ENCODE measurements at regions not wholly inside any gene's neighbourhood (a gene's known extent, or its start where the extent isn't known, plus 50 kb on each side); places are given as distances from the start of the nearest gene placed in this dataset.
A peak's percentile ranks its signal among the peaks of the same experiment; 100 is the strongest.

DNA sequence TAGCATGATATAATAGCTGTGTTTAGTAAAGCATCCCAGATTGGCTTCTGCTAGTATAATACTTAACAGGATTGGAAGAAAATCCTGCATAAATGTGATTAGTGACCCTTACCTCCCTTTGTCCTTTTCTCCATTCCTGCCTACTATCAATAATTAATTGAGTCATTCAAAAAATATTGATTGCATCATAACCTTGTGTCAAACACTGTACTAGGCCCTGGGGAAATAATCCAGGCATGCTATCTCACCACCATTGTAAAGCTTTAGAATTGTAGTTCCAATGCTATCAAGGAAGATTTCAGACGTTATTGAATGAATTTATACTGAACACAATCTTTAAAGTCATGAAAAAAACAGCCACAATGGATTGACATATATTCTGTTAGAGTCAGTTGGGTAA is 378.6 kb upstream of the DDHD1 start:
- Histone ChIP-seq H3K4me1 (replicated peaks in 1 of 2; ENCODE audit: control insufficient read depth in 2 of 2, insufficient read depth in 2 of 2, low read length in 2 of 2) (no peaks in the 10 kb centered on the region), H3K27me3 (ENCODE audit: control insufficient read depth in 2 of 2, insufficient read depth in 2 of 2, low read length in 2 of 2) (no peaks in the 10 kb centered on the region), H3K9me3 (replicated peaks; ENCODE audit: control insufficient read depth, insufficient read depth, low read depth, low read length) (no peaks in the 10 kb centered on the region), H4K20me1 (replicated peaks; ENCODE audit: control insufficient read depth, insufficient read depth, low read length) (no peaks in the 10 kb centered on the region), H3K79me2 (ENCODE audit: control insufficient read depth, insufficient read depth, low read length) (no peaks in the 10 kb centered on the region), H3K9me1 (ENCODE audit: control insufficient read depth, insufficient read depth, low read length) (no peaks in the 10 kb centered on the region), H3K27ac (ENCODE audit: extremely low read depth, low read depth, low read length) (no peak overlapping the region), H3K9ac (ENCODE audit: insufficient read depth in 1 of 2, low read depth in 2 of 2, low read length in 2 of 2) (no peak overlapping the region), H3K4me3 (no peak overlapping the region), H2AFZ (ENCODE audit: low read depth, low read length) (no peak overlapping the region), H3K36me3 (ENCODE audit: control insufficient read depth, insufficient read depth, low read length) (no peaks in the 10 kb centered on the region), H3K4me2 (ENCODE audit: insufficient read depth, low read length) (no peak overlapping the region)
- POLR2A ChIA-PET: no interaction called here
- intact Hi-C loops (cut with micrococcal nuclease): no loop called here
- FAIRE-seq: no peak
- CTCF ChIA-PET (ENCODE audit: low intra/inter-chr PET ratio): no interaction called here
- DNase-seq (ENCODE audit: extremely low read depth in 1 of 4, low spot score in 3 of 4): no peak
- WGBS (ENCODE audit: insufficient coverage, low coverage, missing lambda C conversion rate): 0% methylated on average over 1 of the region's 1 CpG
- no TSS peak for BruUV-seq (replicated peaks)
- ATAC-seq: no peak
- in situ Hi-C loops (cut with MboI): loop anchor here (25.0 kb wide), 1 partner anchor 1256 kb away; no protein-coding TSS in a partner anchor
- no peak for TF ChIP-seq ZNF830 (CRISPR knock-in tag; IDR thresholded peaks at IDR 0.05)
- no peak for TF ChIP-seq CEBPG (CRISPR knock-in tag; IDR thresholded peaks at IDR 0.05)
- TF ChIP-seq CEBPG (tag; conservative IDR thresholded peaks at IDR 0.05 in 1 of 2, IDR thresholded peaks at IDR 0.05 in 1 of 2): 0 out of 4 replicates have a peak, but pooled peaks of 1 of the 2 experiments have one; percentile 37

DNA sequence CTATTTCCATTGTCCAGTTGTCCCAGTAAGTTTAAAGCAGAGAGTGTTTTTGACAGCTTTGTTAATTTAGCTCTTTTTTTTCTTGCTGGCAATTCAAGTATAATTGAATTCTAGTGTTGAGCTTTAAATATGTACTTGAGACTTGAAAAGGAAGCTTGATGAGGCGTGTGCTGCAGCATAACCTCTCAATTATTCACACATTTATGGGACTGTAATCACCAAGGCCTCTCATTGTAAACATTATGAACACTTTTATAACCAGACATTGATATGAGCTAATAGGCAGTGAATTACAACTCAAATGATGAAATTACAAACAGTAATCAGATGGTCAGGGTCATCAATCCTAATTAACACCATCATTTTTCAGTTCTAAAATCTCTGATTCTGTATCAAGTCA is 378.0 kb upstream of the DDHD1 start:
- ChIA-PET POLR2A (no interaction called here), CTCF (ENCODE audit: low intra/inter-chr PET ratio) (no interaction called here)
- Histone ChIP-seq H4K20me1 (replicated peaks; ENCODE audit: control insufficient read depth, insufficient read depth, low read length) (no peaks in the 10 kb centered on the region), H3K9me1 (ENCODE audit: control insufficient read depth, insufficient read depth, low read length) (no peaks in the 10 kb centered on the region), H2AFZ (ENCODE audit: low read depth, low read length) (no peak overlapping the region), H3K79me2 (ENCODE audit: control insufficient read depth, insufficient read depth, low read length) (no peaks in the 10 kb centered on the region), H3K27me3 (ENCODE audit: control insufficient read depth in 2 of 2, insufficient read depth in 2 of 2, low read length in 2 of 2) (no peaks in the 10 kb centered on the region), H3K27ac (ENCODE audit: extremely low read depth, low read depth, low read length) (no peak overlapping the region), H3K4me2 (ENCODE audit: insufficient read depth, low read length) (no peak overlapping the region), H3K36me3 (ENCODE audit: control insufficient read depth, insufficient read depth, low read length) (no peaks in the 10 kb centered on the region), H3K9ac (ENCODE audit: insufficient read depth in 1 of 2, low read depth in 2 of 2, low read length in 2 of 2) (no peak overlapping the region), H3K4me3 (no peak overlapping the region), H3K4me1 (replicated peaks in 1 of 2; ENCODE audit: control insufficient read depth in 2 of 2, insufficient read depth in 2 of 2, low read length in 2 of 2) (no peaks in the 10 kb centered on the region), H3K9me3 (replicated peaks; ENCODE audit: control insufficient read depth, insufficient read depth, low read depth, low read length) (no peaks in the 10 kb centered on the region)
- in situ Hi-C loops (cut with MboI): loop anchor here (25.0 kb wide), 1 partner anchor 1256 kb away; no protein-coding TSS in a partner anchor
- no peak for FAIRE-seq
- WGBS (ENCODE audit: insufficient coverage, low coverage, missing lambda C conversion rate): 0% methylated on average over 1 of the region's 1 CpG
- no TSS peak for BruUV-seq (replicated peaks)
- no peak for ATAC-seq
- intact Hi-C loops (cut with micrococcal nuclease): no loop called here
- DNase-seq (ENCODE audit: extremely low read depth in 1 of 4, low spot score in 3 of 4): no peak
- TF ChIP-seq NFYB (IDR thresholded peaks at IDR 0.05; ENCODE audit: extremely low read depth, insufficient read length): no peak
- TF ChIP-seq, protein P1, sequence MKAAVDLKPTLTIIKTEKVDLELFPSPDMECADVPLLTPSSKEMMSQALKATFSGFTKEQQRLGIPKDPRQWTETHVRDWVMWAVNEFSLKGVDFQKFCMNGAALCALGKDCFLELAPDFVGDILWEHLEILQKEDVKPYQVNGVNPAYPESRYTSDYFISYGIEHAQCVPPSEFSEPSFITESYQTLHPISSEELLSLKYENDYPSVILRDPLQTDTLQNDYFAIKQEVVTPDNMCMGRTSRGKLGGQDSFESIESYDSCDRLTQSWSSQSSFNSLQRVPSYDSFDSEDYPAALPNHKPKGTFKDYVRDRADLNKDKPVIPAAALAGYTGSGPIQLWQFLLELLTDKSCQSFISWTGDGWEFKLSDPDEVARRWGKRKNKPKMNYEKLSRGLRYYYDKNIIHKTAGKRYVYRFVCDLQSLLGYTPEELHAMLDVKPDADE (conservative IDR thresholded peaks at IDR 0.05; ENCODE audit: control insufficient read depth, low read depth, low read length): no peak
- TF ChIP-seq, protein P2, sequence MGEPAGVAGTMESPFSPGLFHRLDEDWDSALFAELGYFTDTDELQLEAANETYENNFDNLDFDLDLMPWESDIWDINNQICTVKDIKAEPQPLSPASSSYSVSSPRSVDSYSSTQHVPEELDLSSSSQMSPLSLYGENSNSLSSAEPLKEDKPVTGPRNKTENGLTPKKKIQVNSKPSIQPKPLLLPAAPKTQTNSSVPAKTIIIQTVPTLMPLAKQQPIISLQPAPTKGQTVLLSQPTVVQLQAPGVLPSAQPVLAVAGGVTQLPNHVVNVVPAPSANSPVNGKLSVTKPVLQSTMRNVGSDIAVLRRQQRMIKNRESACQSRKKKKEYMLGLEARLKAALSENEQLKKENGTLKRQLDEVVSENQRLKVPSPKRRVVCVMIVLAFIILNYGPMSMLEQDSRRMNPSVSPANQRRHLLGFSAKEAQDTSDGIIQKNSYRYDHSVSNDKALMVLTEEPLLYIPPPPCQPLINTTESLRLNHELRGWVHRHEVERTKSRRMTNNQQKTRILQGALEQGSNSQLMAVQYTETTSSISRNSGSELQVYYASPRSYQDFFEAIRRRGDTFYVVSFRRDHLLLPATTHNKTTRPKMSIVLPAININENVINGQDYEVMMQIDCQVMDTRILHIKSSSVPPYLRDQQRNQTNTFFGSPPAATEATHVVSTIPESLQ (CRISPR knock-in tag; IDR thresholded peaks at IDR 0.05): no peak
- TF ChIP-seq HIVEP1 (CRISPR knock-in tag; IDR thresholded peaks at IDR 0.05): no peak
- TF ChIP-seq, protein P3, sequence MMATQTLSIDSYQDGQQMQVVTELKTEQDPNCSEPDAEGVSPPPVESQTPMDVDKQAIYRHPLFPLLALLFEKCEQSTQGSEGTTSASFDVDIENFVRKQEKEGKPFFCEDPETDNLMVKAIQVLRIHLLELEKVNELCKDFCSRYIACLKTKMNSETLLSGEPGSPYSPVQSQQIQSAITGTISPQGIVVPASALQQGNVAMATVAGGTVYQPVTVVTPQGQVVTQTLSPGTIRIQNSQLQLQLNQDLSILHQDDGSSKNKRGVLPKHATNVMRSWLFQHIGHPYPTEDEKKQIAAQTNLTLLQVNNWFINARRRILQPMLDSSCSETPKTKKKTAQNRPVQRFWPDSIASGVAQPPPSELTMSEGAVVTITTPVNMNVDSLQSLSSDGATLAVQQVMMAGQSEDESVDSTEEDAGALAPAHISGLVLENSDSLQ (IDR thresholded peaks at IDR 0.05): no peak
- no peak for TF ChIP-seq ZNF124 (CRISPR knock-in tag; IDR thresholded peaks at IDR 0.05)
- TF ChIP-seq XRCC4 (IDR thresholded peaks at IDR 0.05; ENCODE audit: extremely low read depth, insufficient read depth, insufficient read length): no peak
